ENCODE measurements at regions not wholly inside any gene's neighbourhood (a gene's known extent, or its start where the extent isn't known, plus 50 kb on each side); places are given as distances from the start of the nearest gene placed in this dataset.

DNA sequence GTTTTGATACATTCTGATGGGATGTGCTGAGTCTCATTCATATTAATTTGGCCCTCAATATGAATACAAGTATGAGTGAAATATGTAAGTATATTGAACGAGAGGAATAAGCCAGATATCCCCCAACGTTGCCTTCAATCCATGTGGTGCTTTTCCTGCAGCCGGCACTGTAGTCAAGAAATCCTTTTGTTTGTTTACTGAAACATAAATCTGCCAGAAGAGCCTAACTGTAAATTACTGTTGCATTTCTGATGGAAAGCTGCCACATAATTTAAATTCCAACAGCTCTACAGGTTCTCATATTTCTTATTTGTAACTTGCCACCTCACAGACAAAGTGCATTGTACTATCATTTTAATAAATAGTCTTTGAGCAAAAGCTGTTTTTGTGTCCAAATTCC is 314.0 kb downstream of the KBTBD8 start:
- no peak overlapping the region for H3K4me3 ChIP-seq (ENCODE audit: control insufficient read depth, low read depth, low read length)
- TF ChIP-seq, protein P1, sequence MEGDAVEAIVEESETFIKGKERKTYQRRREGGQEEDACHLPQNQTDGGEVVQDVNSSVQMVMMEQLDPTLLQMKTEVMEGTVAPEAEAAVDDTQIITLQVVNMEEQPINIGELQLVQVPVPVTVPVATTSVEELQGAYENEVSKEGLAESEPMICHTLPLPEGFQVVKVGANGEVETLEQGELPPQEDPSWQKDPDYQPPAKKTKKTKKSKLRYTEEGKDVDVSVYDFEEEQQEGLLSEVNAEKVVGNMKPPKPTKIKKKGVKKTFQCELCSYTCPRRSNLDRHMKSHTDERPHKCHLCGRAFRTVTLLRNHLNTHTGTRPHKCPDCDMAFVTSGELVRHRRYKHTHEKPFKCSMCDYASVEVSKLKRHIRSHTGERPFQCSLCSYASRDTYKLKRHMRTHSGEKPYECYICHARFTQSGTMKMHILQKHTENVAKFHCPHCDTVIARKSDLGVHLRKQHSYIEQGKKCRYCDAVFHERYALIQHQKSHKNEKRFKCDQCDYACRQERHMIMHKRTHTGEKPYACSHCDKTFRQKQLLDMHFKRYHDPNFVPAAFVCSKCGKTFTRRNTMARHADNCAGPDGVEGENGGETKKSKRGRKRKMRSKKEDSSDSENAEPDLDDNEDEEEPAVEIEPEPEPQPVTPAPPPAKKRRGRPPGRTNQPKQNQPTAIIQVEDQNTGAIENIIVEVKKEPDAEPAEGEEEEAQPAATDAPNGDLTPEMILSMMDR (IDR thresholded peaks at IDR 0.05; ENCODE audit: control insufficient read depth, insufficient read depth, low read depth, low read length, missing control alignments), result no peak
- no peak for DNase-seq (ENCODE audit: low read depth)

DNA sequence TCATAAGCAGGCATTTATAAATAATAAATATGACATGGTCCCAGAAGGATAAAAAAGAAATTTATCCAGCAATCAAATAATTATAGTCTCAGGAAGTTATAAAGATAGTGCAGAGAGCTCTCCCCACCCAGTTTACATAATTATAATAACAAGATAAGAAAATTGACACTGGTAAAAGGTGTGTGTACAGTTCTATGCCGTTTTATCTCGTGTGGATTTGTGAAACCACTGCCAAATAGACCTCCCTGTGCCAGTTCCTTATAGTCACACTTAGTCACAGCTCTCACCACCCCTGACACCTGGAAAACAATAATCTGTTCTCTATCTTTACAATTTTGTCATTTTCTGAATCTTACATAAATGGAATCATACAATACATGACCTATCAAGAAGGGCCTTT is 320.1 kb downstream of the KBTBD8 start:
- TF ChIP-seq, protein P1 (IDR thresholded peaks at IDR 0.05; ENCODE audit: control insufficient read depth, insufficient read depth, low read depth, low read length, missing control alignments), result no peak
- no peak for DNase-seq (ENCODE audit: low read depth)

DNA sequence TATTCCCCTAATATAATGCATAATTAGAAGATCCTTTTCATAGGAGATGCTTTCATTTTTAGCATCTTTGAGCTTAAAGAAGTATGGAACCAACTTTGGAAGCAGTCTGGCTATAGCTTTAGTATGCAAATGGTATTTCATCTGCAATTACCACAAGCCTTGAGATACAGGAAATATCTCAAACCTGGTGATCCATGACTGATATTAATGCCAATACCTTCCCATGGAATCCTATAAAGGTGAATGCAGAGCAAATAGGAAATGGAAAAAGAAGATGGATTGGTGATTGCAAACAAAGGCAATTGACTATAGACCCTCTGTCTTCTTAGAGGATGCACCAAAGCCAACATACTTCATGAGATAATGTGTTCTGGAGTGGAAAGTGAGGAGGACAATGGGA is 326.4 kb downstream of the KBTBD8 start:
- TF ChIP-seq, protein P1 (IDR thresholded peaks at IDR 0.05; ENCODE audit: control insufficient read depth, insufficient read depth, low read depth, low read length, missing control alignments), result no peak
- H3K4me3 ChIP-seq (ENCODE audit: control insufficient read depth, low read depth, low read length), result no peak overlapping the region
- DNase-seq (ENCODE audit: low read depth), result no peak

More for the DNA sequence above, 320.1 kb downstream of the KBTBD8 start:
- no peak overlapping the region for H3K4me3 ChIP-seq (ENCODE audit: control insufficient read depth, low read depth, low read length)
